HL-60 (cell line): ENCODE measurements at regions not wholly inside any gene's neighbourhood (a gene's known extent, or its start where the extent isn't known, plus 50 kb on each side); places are given as distances from the start of the nearest gene placed in this dataset.

Experiments
- DNase-seq, 2 experiments: peaks; one replicate each; pipeline ENCODE4 v3.0.0-alpha.2; 2010 to 2020; ENCODE audit warnings: low read depth in 1 of 2, low spot score in 1 of 2
- H3K27ac ChIP-seq: fragments of 250-450 bp; sonication (Bioruptor Pico); replicated peaks from 2 replicates; pipeline ENCODE4 v1.5.1; 2020; ENCODE audit warnings: mild to moderate bottlenecking, moderate library complexity
- H3K27me3 ChIP-seq: fragments of 250-450 bp; sonication (Bioruptor Pico); 2 replicates; pipeline ENCODE4 v1.5.1; 2021; ENCODE audit warnings: mild to moderate bottlenecking, moderate library complexity; ENCODE audit not compliant: insufficient read depth, poor library complexity, severe bottlenecking
- H3K4me3 ChIP-seq: replicated peaks from 2 replicates; pipeline ENCODE4 v1.5.1; 2011; ENCODE audit warnings: mild to moderate bottlenecking, control low read depth, low read length; ENCODE audit not compliant: insufficient read depth
- CTCF ChIP-seq: IDR thresholded peaks from one replicate; pipeline ENCODE4 v1.5.1; 2011; ENCODE audit warnings: low read length, control low read depth, inconsistent platforms; ENCODE audit not compliant: insufficient read depth
- GABPA ChIP-seq: IDR thresholded peaks from 2 replicates; pipeline ENCODE4 v1.6.1; 2012; ENCODE audit warnings: low read depth
- POLR2AphosphoS5 ChIP-seq: IDR thresholded peaks from 2 replicates; pipeline ENCODE4 v1.6.1; 2012; ENCODE audit warnings: low read depth
- REST ChIP-seq: IDR thresholded peaks from 2 replicates; pipeline ENCODE4 v1.6.1; 2012; ENCODE audit warnings: low read depth; ENCODE audit not compliant: insufficient replicate concordance
- SPI1 ChIP-seq: IDR thresholded peaks from 2 replicates; pipeline ENCODE4 v1.6.1; 2012; ENCODE audit warnings: low read depth, mild to moderate bottlenecking, borderline replicate concordance

GRCh38 chr4:55758570-55758969 lies 61.0 kb upstream of the EXOC1L start:
- Histone ChIP-seq H3K27ac (no peak overlapping the region), H3K4me3 (no peak overlapping the region), H3K27me3 (no peaks in the 10 kb centered on the region)
- no peak for DNase-seq
- TF ChIP-seq CTCF, result no peak

GRCh38 chr4:55762819-55763218 lies 56.8 kb upstream of the EXOC1L start:
- H3K4me3 ChIP-seq, result no peak overlapping the region
- TF ChIP-seq CTCF (no peak), GABPA (no peak), SPI1 (no peak), REST (no peak), POLR2AphosphoS5 (no peak)
- no peaks in the 10 kb centered on the region for H3K27me3 ChIP-seq
- H3K27ac ChIP-seq, result no peak overlapping the region
- DNase-seq, result no peak

- H3K4me3 ChIP-seq, result no peak overlapping the region
- no peaks in the 10 kb centered on the region for H3K27me3 ChIP-seq
- no peak for TF ChIP-seq REST
- no peak for TF ChIP-seq GABPA
- TF ChIP-seq POLR2AphosphoS5, result no peak
- no peak for TF ChIP-seq CTCF
- no peak for TF ChIP-seq SPI1
- DNase-seq, result no peak
- H3K27ac ChIP-seq, result no peak overlapping the region
Measured at GRCh38 chr4:55763996-55764395, 55.6 kb upstream of the EXOC1L start.

GRCh38 chr4:55765070-55765469 lies 54.5 kb upstream of the EXOC1L start:
- TF ChIP-seq GABPA (no peak), REST (no peak), CTCF (no peak), SPI1 (no peak), POLR2AphosphoS5 (no peak)
- no peak overlapping the region for H3K4me3 ChIP-seq
- no peaks in the 10 kb centered on the region for H3K27me3 ChIP-seq
- H3K27ac ChIP-seq, result no peak overlapping the region
- no peak for DNase-seq
